ENCODE measurements at regions not wholly inside any gene's neighbourhood (a gene's known extent, or its start where the extent isn't known, plus 50 kb on each side); places are given as distances from the start of the nearest gene placed in this dataset.

GRCh38 chrX:126985027-126985426 lies 165.5 kb downstream of the PRR32 start:
- H3K9me3 ChIP-seq, result no peaks in the 10 kb centered on the region
- H3K4me3 ChIP-seq, result no peak overlapping the region
- no peaks in the 10 kb centered on the region for H3K4me1 ChIP-seq
- H3K27ac ChIP-seq, result no peak overlapping the region
- no peaks in the 10 kb centered on the region for H3K27me3 ChIP-seq
- no peak for TF ChIP-seq EP300 (IDR thresholded peaks at IDR 0.05)
- no peak for TF ChIP-seq CTCF (IDR thresholded peaks at IDR 0.05)
- no peak for TF ChIP-seq POLR2A (IDR thresholded peaks at IDR 0.05)
- no peaks in the 10 kb centered on the region for H3K36me3 ChIP-seq
- DNase-seq (ENCODE audit: low spot score in 2 of 2), result no peak

GRCh38 chrX:126985981-126986380 lies 166.5 kb downstream of the PRR32 start:
- no peak for DNase-seq (ENCODE audit: low spot score in 2 of 2)
- no peaks in the 10 kb centered on the region for H3K4me1 ChIP-seq
- WGBS, 2 donors, result 59 to 86% methylated on average over 10 of the region's 10 CpGs

GRCh38 chrX:126994032-126994600 lies 174.6 kb downstream of the PRR32 start:
- Histone ChIP-seq H3K36me3 (no peaks in the 10 kb centered on the region), H3K27me3 (no peaks in the 10 kb centered on the region), H3K4me3 (no peak overlapping the region), H3K9me3 (no peaks in the 10 kb centered on the region), H3K4me1 (no peaks in the 10 kb centered on the region), H3K27ac (no peak overlapping the region)
- no peak for DNase-seq (ENCODE audit: low spot score in 2 of 2)
- TF ChIP-seq CTCF (IDR thresholded peaks at IDR 0.05), result no peak
- no peak for TF ChIP-seq POLR2A (IDR thresholded peaks at IDR 0.05)
- TF ChIP-seq EP300 (IDR thresholded peaks at IDR 0.05), result no peak
- 34 to 36% methylated on average over 3 to 4 of the region's 4 CpGs for WGBS, 2 donors

More at GRCh38 chrX:126985981-126986380, 166.5 kb downstream of the PRR32 start:
- no peak for TF ChIP-seq POLR2A (IDR thresholded peaks at IDR 0.05)
- TF ChIP-seq CTCF (IDR thresholded peaks at IDR 0.05), result no peak
- TF ChIP-seq EP300 (IDR thresholded peaks at IDR 0.05), result no peak
- Histone ChIP-seq H3K27me3 (no peaks in the 10 kb centered on the region), H3K27ac (no peak overlapping the region), H3K9me3 (no peaks in the 10 kb centered on the region), H3K36me3 (no peaks in the 10 kb centered on the region), H3K4me3 (no peak overlapping the region)

GRCh38 chrX:127011629-127012028 lies 192.1 kb downstream of the PRR32 start:
- Histone ChIP-seq H3K4me1 (no peaks in the 10 kb centered on the region), H3K4me3 (no peak overlapping the region), H3K27me3 (no peaks in the 10 kb centered on the region), H3K9me3 (no peaks in the 10 kb centered on the region), H3K36me3 (no peaks in the 10 kb centered on the region), H3K27ac (no peak overlapping the region)
- TF ChIP-seq POLR2A (IDR thresholded peaks at IDR 0.05) (no peak), CTCF (IDR thresholded peaks at IDR 0.05) (no peak), EP300 (IDR thresholded peaks at IDR 0.05) (no peak)
- DNase-seq (ENCODE audit: low spot score in 2 of 2), result no peak
- WGBS, 2 donors, result 70 to 84% methylated on average over 2 of the region's 2 CpGs

DNA sequence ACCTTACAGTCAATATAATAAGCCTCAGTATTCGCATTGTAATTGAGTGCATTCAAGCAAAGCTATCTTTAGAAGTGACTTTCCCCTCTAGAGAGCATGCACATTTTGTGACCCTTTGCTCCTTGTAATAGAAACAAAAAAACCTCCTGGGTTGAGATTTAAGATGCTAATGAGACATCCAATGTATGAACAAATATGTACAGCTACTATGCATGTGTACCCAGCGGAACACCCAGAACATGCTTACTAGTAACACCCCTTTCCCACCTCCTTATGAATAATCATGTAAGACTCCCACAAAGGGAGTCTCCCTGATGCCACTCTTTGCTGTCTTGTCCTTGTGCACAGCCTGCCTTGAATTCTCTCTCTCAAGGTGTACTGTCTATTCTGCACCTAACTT lies 205.5 kb downstream of the PRR32 start:
- Histone ChIP-seq H3K4me1 (no peaks in the 10 kb centered on the region), H3K9me3 (no peaks in the 10 kb centered on the region), H3K27ac (no peak overlapping the region), H3K36me3 (no peaks in the 10 kb centered on the region), H3K4me3 (no peak overlapping the region), H3K27me3 (no peaks in the 10 kb centered on the region)
- WGBS, 2 donors, result 67 to 73% methylated on average over 2 of the region's 2 CpGs
- DNase-seq (ENCODE audit: low spot score in 2 of 2), result no peak
- TF ChIP-seq POLR2A (IDR thresholded peaks at IDR 0.05), result no peak
- no peak for TF ChIP-seq CTCF (IDR thresholded peaks at IDR 0.05)
- TF ChIP-seq EP300 (IDR thresholded peaks at IDR 0.05), result no peak
